ENCODE measurements at regions not wholly inside any gene's neighbourhood (a gene's known extent, or its start where the extent isn't known, plus 50 kb on each side); places are given as distances from the start of the nearest gene placed in this dataset.
"Not testable (repeated sequence)": the region's sequence is repeated elsewhere in the genome, so short reads cannot be mapped to it uniquely, and the experiment has no call there.

DNA sequence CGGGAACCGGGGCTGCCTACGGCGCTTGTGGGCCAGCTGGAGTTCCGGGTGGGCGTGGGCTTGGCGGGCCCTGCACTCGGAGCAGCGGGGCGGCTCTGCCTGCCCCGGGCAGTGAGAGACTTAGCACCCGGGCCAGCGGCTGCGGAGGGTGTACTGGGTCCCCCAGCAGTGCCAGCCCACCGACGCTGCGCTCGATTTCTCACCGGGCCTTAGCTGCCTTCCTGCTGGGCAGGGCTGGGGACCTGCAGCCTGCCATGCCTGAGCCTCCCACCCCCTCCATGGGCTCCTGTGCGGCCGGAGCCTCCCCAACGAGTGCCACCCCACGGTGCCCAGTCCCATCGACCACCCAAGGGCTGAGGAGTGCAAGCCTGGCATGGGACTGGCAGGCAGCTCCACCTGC is 72.8 kb upstream of the SSBP2 start:
- not testable (repeated sequence) for DNase-seq

DNA sequence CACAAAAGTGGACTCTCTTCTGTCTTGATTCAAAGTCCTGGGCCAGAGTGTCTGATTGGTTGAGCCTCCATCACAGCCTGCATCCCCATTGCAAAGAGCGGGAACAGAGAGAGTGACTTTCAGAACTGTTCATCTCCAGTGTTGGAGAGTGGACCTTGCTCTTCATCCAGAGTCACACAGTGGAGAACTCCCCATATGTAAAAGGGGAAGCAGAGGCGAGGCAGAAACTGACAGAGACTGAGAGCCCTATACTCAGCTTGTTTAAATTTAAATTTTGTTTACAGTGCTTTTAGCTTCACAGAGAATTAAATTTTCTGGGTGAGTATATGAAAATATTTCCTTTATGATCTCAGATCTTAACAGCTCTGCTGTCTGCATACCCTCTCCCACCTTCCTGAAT is 70.0 kb upstream of the SSBP2 start:
- no peak for DNase-seq

GRCh38 chr5:81820318-81820636 is 69.4 kb upstream of the SSBP2 start:
- no peak for DNase-seq

DNA sequence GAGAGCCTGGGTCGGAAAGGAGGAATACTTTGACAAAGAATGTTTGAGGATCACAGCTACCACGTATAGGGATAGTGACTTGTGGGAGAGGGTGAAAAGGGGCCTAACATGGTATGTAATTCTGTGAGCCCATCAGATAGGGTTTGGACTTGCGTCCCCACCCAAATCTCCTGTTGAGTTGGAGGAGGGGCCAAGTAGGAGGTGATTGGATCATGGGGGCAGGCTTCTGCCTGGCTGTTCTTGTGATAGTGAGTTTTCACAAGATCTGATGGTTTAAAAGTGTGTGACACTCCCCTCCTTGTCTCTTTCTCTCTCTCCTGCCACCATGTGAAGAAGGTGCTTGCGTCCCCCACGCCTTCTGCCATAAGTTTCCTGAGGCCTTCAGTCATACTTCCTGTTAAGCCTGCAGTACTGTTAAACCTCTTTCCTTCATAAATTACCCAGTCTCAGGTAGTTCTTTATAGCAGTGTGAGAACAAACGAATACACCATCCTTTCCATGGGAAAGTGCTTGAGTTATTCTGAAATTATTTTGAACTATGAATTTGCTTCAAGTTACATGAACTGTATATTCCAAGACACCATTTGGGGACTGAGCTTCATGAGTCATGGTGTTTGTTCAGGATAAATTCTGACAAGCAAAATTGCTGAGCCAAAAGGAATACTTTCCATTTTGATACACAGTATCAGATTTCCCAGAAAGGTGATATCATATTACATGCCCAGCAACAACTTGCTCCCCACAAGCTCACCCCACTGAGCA is 68.8 kb upstream of the SSBP2 start:
- no peak for DNase-seq

GRCh38 chr5:81817980-81818379 is 67.1 kb upstream of the SSBP2 start:
- no peak for DNase-seq

GRCh38 chr5:81817086-81817485 is 66.2 kb upstream of the SSBP2 start:
- DNase-seq, result no peak

GRCh38 chr5:81815321-81815720 is 64.4 kb upstream of the SSBP2 start:
- no peak for DNase-seq

GRCh38 chr5:81808106-81808505 is 57.2 kb upstream of the SSBP2 start:
- DNase-seq, result no peak

DNA sequence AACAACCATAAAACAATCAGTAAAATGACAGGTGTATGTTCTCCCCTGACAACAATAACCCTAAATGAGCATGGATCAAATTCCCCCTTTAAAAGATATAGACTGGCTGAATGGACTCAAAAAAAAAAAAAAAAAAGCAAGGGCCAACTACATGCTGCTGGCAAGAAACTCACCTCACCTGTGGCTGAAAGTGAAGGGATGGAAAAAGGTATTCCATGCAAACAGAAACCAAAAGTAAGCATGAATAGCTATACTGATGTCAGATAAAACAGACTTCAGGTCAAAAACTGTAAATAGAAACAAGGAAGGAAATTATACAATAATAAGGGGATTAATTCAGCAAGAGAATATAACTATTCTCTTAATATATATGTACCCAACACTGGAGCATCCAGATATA is 54.2 kb upstream of the SSBP2 start:
- DNase-seq, result no peak

- DNase-seq, result no peak
These were observed 52.9 kb upstream of the SSBP2 start for GRCh38 chr5:81803812-81804211.

- DNase-seq, result no peak
These were observed 51.7 kb upstream of the SSBP2 start for GRCh38 chr5:81802625-81803024.

- no peak for DNase-seq
These were observed 51.1 kb upstream of the SSBP2 start for GRCh38 chr5:81802020-81802419.

- no peak for DNase-seq
These were observed 49.9 kb upstream of the SSBP2 start for GRCh38 chr5:81800797-81801196.

All from NCI-H2081 (cell line).